MM.1S (cell line): ENCODE measurements at regions not wholly inside any gene's neighbourhood (a gene's known extent, or its start where the extent isn't known, plus 50 kb on each side); places are given as distances from the start of the nearest gene placed in this dataset.

Experiments
- CTCF ChIP-seq: fragments of 300-600 bp; sonication (generic); IDR thresholded peaks from 2 replicates; pipeline ENCODE4 v1.5.1; 2016; ENCODE audit warnings: antibody characterized with exemption, low read length, mixed read lengths
- EZH2 ChIP-seq: fragments of 300-600 bp; sonication (generic); optimal IDR thresholded peaks from 2 replicates; pipeline ENCODE3; 2017; ENCODE audit warnings: low read depth, mild to moderate bottlenecking, antibody characterized with exemption, low read length, mixed read lengths
- EZH2phosphoT487 ChIP-seq: fragments of 300-600 bp; sonication (generic); IDR thresholded peaks from 2 replicates; pipeline ENCODE4 v1.6.1; 2018; ENCODE audit warnings: antibody characterized with exemption, low read length

DNA sequence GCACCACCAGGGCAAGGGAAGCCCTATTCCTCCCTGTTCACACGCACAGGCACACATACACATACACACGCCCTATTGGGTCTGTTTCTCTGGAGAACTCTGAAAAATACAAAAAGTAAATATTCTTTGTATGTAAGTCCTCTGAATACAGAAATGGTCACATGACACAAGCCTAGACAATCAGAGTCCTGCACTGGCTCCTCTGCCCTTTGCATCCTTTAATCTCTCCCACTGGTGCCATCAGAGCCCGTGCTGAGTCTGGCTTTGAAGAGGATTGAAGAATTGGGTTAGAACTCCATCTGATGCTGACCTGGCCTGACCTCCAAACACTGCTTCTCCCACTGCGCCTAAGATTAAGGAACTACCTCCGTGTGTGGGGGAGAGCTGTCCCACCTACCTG is 273.2 kb upstream of the TBX3 start:
- TF ChIP-seq CTCF (no peak), EZH2phosphoT487 (no peak), EZH2 (no peak)
